HG03135 (cell line): ENCODE measurements at regions not wholly inside any gene's neighbourhood (a gene's known extent, or its start where the extent isn't known, plus 50 kb on each side); places are given as distances from the start of the nearest gene placed in this dataset.
A peak's percentile ranks its signal among the peaks of the same experiment; 100 is the strongest.
"Not testable (repeated sequence)": the region's sequence is repeated elsewhere in the genome, so short reads cannot be mapped to it uniquely, and the experiment has no call there.

Experiments used
- ATAC-seq: cut with Tn5 transposase; IDR thresholded peaks from one replicate; pipeline ENCODE4 v1.9.1; 2021; ENCODE audit warnings: mild to moderate bottlenecking, moderate library complexity; ENCODE audit not compliant: unreplicated experiment

DNA sequence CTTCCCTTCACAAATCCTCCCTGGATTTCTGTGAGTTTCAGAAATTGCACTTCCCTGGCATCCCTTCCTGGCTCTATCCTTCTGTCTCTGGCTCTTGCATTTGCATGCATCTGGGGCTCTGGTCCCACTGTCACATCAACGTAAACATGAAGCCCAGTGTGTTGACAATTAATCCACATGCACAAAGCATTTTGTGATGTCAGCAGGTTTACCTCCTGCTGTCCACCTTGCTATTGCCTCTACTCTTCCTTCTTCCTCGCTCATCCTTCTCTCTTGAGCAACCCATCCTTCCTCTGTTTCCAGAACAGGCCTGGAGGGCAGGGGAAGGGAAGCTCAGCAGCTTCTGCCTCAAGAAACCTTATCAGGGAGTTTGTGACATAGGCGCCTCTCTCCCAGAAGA lies 111.7 kb upstream of the ATP5MC3 start:
- no peak for ATAC-seq

DNA sequence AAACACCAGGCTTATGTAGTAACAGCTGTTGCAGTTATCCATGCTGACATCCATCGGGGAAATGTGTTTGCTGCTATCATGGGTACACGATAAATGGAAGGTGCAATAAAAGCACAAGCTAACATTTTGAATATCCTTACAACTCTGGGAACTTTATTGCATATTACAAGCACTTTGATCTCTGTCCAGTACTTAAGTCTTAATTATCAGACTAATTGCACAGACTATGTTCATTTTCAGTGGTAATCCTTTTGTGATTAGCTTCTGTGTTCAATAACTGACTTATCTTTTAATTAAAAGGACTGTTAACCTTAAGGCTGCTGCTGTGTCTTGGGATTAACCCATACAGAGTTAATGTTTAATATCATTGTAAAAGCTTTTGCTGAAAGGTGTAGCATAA lies 101.4 kb upstream of the ATP5MC3 start:
- no peak for ATAC-seq

DNA sequence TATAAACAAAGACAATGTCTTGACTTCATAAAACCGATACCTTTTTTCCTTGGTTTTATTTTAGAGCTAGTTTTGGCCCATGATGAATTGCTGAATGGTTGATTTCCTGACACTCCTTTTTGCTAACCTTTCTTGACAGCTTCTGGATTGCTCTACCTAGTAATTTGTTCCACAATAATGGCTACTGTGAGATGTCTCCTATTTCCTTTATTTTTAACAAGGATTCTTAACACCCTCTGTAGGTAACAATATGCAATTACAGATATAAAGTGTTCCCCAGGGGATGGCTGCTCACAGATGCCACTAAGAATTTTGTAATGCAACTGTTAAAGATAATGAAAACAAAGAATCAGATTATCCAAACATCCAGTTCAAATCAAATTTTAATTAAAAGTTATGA lies 100.8 kb upstream of the ATP5MC3 start:
- ATAC-seq, result peak; percentile 63

DNA sequence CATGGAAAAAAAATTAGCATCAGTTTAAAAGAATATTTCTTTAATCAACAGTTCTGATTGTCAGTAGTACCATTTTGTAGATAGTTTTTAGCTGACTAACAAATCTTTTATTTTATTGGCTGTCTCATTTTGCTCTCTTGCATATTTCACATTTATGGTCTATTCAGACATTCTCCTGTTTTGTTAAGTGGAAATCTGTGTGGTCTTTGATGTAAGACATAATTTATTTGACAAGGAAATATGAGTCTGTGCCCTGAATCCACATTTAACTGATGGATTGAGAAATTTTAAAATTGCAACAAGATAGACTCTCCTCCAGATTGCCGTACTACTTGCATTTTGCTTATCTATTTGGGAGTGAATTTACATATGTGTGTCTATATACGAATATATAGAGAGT lies 96.3 kb upstream of the ATP5MC3 start:
- no peak for ATAC-seq

DNA sequence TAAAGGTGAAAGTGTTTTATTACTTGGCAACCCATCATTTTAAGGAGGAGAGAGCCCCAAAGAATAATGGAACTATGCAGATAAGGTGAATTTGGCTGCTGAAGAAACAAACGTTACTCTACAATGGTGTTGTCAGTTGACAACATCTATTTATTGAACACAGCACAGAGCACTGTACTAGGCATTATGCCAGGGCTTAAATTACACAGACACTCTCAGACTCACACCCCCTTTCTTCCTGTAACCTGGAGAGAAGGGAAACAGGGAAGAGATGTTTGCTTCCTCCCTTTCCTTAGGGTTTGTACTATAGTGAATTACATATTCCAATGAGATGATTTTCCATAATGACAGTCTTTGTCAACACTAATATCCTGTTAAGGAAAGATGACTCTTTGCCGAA lies 94.0 kb upstream of the ATP5MC3 start:
- ATAC-seq, result no peak

DNA sequence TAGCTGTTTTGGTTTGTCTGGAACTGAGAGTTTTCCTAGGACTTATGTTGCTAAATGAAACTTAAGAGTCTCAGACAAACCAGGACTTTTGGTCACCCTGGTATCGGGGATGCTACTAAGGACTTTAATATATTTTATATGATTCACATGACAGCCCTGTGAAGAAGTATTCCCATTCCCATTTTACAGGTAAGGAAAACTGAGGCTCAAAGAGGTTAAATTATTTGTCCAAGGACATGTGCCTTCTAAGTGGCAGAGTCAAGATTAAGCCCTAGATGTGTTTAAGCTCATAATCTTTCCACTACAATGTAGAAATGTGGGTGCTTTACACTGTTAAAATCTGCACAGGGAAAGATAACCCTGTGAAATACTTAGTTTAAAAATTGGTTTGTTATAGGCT lies 77.7 kb upstream of the ATP5MC3 start:
- ATAC-seq, result no peak

DNA sequence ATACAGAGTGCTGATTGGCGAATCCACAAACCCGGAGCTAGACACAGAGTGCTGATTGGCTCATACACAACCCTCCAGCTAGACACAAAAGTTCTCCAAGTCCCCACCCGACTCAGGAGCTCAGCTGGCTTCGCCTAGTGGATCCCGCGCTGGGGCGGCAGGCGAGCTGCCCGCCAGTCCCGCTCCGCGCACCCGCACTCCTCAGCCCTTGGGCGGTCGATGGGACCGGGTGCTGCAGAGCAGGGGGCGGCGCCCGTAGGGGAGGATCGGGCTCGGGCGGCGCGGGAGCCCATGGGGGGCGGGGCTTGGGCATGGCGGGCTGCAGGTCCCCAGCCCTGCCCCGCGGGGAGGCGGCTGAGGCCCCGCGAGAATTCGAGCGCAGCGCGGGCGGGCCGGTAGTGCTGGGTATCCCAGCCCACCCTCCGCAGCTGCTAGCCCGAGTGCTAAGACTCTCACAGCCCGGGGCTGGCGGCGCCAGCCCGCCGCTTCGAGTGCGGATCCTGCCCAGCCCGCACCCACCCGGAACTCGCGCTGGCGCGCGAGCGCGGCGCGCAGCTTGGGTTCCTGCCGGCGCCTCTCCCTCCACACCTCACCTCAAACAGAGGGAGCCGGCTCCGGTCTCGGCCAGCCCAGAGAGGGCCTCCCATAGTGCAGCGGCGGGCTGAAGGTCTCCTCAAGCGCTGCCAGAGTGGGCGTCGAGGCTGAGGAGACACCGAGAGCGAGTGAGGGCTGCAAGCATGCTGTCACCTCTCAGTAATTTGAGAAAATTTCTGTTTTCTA lies 75.5 kb upstream of the ATP5MC3 start:
- no peak for ATAC-seq

DNA sequence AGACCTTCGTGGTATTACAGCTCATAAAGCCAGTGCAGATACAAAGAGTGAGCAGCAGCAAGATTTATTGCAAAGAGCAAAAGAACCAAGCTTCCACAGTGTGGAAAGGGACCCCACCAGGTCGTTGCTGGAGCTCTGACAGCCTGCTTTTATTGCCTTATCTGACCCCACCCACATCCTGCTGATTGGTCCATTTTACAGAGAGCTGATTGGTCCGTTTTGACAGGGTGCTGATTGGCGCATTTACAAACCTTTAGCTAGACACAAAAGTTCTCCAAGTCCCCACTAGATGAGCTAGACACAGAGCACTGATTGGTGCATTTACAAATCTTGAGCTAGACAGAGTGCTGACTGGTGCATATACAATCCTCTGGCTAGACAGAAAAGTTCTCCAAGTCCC lies 74.9 kb upstream of the ATP5MC3 start:
- ATAC-seq, result not testable (repeated sequence)

DNA sequence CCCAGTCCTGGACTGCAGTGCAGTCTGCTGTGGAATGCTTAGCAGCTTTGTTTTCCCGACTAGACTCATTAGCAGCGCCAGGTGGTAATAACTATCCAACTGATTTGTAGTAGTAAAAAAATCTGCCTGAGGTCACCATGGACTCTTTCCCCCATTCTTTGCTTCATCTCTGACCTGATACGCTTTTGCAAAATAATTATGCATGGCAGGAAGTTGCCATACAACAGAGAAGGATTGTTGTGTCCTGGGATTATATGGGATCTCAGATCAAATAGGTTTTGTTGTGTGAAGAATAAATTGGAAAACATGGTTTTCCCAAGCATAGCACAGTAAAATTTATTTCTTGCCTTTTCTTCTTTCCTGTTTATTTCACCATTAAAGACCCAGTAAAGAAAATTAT lies 72.4 kb upstream of the ATP5MC3 start:
- ATAC-seq, result no peak

DNA sequence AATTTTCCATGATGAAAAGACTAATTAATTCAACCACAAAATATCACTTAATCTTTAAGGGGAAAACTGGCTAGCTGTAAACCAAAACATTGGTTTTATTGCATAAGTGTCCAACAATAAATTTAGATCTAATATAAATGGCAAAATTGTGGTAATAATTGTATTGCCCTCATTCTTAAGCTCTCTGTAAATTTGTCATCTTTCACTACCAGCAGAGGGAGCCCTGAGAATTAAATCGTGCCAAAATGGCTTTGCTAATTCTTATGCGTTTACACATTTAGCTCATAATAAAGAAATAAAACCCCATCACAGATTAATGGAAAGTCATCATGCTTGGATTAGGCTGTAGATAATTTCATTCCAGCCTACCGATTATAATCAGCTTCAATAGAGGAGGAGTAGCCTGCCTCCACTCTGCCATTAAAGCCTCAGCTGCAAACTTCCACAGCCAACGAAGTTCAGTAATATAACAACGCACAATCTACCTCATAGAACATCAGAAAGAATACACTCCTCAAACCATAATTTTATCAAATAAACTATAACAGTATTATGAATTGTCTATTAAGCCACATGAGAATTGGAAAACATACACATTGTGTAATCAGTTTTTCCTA lies 70.0 kb upstream of the ATP5MC3 start:
- no peak for ATAC-seq

DNA sequence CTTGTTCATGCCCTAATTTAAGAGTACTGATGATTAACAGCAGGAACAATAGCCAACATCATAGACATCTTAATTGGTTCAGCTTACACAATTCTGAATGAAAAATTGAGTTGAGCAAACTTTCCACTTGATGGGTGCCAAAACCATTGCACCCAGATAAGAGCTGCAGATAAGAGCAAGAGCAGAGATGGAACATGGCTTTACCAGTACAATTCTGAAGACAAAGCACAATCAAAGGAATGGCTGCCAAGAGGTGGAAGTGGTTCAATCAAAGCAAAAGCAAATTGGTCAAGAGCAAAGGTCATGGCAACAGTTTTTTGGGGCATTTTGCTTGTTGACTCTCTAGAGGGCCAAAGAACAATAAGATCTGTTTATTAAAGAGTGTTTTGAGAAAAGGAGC lies 65.6 kb upstream of the ATP5MC3 start:
- no peak for ATAC-seq

DNA sequence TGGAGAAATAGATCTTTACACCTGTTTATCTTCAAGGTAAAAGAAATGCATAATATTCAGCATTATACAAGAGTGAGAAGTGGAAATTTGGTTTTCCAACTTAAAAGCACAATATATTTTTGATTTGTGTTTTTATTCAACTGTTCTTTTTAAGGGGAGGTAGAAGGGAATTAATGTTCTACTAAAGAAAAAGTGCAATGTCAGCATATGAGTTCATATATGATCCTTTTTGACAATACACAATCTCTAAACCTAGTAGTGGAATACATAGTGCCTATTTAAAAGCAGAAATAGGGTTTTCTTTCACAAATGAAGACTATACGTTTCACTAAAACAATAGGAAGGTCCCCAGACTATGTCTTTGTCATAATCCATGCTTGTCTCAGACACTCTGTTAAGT lies 63.2 kb upstream of the ATP5MC3 start:
- no peak for ATAC-seq

DNA sequence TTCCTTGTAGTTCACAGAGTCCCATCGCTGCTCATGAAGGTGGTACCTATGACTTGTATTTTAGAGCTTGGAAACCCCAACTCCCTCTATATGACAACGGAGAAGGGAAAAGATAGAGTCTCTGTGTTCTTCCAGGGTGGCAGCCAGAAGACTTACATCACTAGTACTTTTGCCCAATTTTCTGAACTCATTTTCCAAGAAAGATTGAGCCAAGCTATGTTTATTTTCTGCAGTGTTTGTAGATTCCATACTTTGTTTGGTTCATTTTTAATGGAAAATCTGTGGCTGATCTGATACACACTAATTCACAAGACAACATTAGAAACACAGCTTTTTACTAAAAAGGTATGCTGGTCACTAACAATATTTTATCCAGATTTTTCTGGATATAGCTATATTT lies 60.2 kb upstream of the ATP5MC3 start:
- ATAC-seq, result no peak

DNA sequence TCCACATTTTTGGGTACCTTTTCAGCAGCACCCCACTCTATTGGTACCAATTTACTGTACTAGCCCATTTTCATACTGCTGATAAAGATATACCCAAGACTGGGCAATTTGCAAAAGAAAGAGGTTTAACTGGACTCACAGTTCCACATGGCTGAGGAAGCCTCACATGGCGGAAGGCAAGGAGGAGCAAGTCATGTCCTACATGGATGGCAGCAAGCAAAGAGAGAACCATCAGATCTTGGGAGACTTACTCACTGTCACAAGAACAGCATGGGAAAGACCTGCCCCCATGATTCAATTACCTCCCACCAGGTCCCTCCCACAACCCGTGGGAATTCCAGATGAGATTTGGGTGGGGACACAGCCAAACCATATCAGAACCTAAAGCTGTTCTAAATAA lies 58.5 kb upstream of the ATP5MC3 start:
- not testable (repeated sequence) for ATAC-seq

DNA sequence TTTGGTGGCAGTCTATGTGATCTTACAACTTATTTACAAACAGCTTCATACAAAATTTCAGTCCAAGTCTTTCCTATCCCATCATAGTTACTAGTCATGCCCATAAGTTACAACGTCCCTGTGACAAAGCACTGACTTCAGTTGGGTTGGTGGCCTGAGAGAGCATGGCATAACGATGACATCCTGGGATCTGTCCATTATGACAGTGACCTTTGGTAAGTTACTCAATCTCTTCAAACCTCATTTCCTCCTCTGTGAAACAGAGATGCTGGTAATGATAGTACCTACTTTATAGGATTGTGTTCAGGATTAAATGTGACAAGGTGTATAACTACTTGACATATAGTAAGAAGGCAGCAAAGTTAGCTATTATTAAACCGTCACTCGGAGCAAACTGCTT lies 55.4 kb upstream of the ATP5MC3 start:
- ATAC-seq, result no peak

DNA sequence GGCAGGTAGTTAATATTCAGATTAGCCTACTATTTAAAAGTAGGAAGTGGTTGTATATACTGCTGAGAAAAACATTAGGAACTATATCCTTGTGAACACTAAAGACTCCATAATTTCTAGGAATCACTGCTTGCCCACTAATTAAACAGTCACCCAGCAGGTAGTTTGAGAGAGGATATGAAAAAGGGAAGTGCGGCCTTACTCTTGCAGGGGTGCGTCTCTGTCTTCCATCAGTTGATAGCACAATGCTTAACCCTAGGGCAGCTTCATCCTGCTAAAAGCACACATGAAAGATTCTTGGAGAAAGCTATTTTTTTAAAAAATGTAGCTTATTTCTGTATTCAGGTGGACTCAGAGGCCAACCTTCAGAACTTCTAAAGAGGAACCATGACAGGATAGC lies 53.1 kb upstream of the ATP5MC3 start:
- ATAC-seq, result no peak

DNA sequence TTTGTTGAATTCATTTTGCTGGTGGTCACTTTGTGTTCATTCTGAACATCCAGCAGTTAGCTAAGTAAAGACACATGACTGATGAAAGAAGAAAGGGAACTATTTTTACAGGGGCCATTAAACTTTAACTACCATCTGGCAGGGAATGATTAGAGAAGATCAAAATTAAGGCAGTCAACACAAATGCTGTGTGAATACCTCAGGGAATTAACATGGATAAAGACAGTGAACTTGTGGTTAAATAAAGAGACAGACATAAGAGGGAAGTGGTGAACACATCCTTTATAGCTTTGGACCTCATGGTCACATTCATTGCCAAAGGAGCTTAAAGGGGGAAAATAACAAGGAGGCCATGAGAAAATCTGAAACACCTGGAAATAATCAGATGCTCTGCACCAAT lies 52.6 kb upstream of the ATP5MC3 start:
- no peak for ATAC-seq

DNA sequence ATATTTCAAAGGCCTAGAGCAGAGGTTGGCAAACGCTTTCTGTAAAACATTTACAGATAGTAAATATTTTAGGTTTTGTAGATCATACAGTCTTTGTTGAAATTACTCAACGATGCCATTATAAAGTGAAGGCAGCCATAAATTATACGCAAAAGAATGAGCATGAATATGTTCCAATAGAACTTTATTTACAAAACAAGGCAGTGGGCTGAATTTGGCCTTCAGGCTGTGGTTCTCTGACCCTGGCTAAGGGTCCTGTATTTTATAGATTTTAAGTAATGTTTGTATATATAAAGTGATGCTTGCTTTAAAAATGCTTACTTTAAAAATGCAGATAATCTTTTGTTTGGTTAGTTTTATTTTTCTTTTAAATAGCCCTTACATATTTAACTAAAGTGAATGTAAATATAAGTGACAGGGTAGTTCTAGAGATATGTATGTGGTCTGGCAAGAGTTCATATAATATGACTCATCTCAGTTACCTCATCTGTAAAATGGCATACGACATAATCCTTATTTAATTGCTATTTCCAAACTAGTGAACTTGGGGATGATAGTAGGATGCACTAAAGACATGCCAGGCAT lies 51.7 kb upstream of the ATP5MC3 start:
- ATAC-seq, result no peak
